CD4-positive, alpha-beta T cell treated with Interleukin-15 for 4 hours (primary cell): ENCODE measurements at regions not wholly inside any gene's neighbourhood (a gene's known extent, or its start where the extent isn't known, plus 50 kb on each side); places are given as distances from the start of the nearest gene placed in this dataset.

Experiments used
- DNase-seq: peaks from one replicate; pipeline ENCODE4 v3.0.0-alpha.2; 2020; ENCODE audit warnings: low spot score

DNA sequence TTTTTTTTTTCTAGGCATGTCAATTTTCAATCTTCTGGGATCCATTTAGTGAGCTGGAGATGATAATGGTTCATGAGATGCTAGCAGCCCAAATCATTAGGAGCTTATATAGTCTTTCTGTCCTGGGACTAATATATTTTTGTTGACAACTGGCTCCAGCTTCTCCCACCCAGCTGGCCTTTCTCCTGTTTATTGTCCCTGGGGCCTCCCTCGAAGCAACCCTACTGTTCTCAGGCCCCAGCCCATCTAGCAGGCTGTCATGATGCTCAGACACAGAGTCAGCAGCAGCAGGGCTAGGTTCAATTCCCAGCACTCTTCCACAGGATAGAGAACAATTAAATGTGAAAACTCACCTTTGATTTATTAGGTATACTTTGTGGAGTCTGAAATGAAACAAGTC is 127.6 kb upstream of the MID1 start:
- DNase-seq: no peak

DNA sequence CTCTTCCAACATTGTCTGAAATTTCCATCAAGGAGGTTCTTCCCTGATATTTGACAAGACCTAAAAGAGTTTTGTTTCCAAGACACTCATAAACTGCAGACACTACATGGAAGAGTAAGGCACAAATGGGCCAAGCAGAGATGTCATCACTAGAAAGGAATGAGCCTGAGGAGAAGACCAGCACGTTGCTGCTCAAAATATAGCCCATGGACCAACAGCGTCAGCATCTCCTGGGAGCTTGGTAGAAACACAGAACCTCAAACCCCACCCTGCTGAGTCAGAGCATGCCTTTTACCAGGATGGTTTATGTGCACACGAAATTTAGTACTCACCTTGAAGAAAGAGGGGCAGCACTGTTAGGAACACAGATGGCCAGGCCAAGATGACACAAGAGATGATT is 128.7 kb upstream of the MID1 start:
- DNase-seq: no peak

DNA sequence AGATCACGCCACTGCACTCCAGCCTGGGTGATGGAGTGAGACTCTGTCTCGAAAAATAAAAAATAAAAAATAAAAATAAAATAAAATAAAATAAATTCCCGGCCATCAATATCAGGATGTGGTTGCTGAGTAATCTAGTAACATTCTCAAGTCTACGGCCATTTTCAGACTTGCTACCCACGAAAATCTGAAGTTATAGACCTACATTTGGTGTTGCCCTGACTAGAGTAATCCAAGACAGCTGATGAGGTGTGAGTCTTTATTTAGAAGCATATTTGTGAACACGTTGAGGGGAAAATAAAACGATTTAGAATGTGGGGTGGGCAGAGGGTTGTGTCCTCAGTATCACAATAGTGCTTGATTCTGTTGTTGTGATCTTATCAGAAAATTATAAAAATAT is 130.2 kb upstream of the MID1 start:
- no peak for DNase-seq

DNA sequence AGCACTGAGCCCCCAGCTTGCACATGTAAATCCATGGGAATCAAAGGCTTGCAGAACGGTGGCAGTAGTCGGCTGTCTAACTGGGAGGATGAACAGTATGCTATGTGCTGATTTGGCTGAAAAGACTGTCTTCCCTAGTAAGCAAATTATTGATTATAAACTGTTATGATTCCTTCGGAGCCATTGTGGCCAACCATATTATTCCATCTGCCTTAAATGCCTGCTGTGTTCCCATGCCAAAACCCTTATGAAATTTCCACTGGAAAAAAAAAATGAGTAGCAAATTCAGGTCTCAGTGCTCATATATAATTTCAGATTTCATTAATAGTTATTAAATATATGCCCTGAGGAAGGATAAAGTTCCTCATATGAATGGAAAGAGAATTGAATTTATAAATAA is 132.7 kb upstream of the MID1 start:
- DNase-seq: no peak

DNA sequence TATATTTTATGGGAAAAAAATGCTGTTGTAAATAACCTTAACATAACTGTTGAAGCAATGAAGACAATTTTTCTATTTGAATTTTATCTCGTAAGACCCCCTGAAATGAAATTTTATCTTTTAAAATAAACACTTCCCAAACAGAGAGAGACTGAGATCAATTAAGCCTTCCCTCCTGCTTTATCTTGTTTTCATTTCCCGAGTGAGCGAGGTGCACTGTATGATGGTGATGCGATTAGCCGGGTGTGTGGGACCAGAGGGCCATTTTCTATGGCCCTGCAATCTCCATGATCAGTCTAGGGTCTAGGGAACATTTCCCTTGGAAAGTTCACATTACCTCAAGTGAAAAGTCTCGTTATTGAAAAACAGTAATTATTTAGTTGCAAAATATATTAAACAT is 134.1 kb upstream of the MID1 start:
- DNase-seq: no peak

DNA sequence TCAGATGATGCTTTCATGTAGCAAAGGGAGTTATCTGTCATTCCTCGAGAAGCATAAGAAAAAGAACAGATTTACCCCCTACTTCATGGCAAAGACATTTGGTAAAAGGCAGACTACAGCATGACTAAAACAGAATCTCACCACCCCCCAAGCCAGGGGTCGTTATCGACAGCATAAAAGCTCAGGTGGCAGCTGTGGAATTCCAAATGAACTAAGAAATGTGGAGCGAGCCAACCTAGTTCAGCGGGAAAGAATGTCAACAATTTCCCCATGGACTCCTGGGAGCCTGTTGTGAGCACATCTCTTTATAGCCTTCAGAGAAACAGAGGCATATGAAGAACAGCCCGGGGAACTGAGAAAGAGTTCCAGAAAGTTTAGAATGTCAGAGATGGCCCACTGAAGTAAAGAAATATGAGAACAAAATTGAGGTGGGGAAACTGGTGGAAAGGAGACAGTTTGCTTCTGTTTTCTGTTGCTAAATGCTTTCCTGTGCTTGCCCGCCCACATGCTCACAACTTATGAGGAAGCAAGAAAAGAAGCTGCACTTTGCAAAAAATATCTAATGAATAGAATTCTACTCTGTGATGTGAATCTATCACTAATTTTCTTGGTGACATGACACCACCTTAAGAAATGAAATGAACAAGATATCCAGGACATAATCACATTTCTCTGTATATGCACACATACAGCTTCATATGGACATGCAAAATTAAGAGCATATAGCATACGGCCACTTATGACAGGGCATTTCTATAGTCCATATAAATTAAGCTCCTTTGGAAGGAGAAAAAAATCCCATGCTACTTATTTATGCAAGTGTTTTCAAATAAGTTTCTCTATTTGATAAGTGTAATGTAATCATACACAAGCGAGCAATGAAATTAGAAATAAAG is 135.3 kb upstream of the MID1 start:
- no peak for DNase-seq

DNA sequence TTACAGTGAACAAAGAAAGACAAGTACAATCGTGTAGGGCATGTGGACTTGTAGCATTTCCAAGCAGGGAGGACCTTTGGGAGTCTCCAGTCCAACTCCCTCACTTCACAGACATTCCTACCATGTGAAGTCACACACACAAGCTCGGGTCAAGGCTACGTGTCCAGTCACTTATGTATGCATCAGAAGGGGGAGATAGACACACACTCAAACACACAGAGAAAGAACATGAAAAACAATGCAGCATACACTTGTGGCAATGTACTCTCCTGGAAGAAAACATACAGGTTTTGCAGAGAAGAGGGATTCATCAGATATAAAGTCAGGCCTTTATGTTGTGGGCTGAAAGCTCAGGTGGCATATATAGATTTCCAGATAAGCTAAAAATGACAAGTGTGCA is 136.1 kb upstream of the MID1 start:
- no peak for DNase-seq

DNA sequence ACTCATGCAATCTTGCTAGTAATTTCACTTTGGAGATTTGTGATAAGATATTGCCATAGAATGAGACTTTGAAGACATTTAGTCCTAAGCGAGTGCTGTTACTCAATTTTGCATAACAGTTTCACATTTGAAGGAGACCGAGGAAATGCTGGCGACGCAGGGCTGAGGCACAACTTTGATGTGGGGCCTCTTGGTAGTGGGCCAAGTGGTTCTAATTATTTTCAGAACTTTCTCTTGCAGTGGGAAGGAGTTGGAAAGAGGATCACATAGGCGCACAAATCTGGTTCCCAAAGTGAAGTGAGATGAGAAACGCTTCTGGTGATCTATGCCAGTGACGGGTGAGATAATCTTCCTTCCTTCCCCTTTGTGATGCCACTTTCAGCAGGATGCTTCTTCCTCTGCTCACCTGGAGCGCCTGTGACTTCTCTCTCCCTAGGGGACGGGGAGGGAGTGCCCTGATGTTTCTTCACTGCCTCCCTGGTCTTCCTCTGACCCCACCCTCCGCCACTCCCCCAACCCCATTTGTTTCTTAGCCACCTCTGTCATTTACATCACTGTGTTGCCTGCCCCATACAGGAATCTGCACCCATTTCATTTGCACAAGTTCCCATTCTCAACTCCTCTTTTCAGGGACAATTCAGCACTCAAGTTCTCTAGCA is 138.9 kb upstream of the MID1 start:
- DNase-seq: no peak

DNA sequence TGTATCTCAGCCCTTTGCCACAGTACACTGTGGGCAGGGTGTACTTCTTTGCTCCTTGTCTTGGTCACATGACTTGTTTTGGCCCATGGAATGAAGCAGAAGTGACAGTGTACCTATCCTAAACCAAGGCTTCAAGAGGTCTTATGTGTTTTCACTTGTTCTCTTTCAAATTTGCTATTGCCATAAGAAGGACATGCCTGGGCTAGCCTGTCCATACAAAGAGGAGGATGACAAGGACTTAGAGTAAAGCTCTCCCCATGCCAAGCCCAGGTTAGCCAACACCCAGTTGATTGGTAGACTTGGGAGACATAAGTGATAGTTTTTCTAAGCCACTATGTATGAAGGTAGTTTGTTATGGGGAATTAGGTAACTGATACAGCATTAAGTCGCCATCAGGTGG is 141.1 kb upstream of the MID1 start:
- DNase-seq: no peak

DNA sequence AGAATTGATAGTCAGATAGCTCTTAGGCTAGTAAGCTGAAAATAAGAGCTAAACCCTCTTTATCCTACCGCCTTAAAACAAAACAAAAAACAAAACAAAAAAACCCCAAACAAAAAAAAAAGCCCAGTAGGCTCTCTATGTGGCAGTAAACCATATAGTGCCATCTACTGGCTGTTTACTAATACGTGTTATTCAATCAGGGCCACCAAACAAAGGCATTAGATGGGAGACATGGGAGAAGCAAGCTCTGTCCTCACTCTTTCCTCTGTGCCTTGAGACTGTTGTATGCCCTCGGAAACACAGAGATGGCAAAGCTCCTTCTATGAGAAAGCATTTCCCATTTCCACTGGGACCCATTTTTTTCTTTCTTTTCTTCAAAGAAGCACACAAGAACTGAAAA is 148.8 kb upstream of the MID1 start:
- no peak for DNase-seq

DNA sequence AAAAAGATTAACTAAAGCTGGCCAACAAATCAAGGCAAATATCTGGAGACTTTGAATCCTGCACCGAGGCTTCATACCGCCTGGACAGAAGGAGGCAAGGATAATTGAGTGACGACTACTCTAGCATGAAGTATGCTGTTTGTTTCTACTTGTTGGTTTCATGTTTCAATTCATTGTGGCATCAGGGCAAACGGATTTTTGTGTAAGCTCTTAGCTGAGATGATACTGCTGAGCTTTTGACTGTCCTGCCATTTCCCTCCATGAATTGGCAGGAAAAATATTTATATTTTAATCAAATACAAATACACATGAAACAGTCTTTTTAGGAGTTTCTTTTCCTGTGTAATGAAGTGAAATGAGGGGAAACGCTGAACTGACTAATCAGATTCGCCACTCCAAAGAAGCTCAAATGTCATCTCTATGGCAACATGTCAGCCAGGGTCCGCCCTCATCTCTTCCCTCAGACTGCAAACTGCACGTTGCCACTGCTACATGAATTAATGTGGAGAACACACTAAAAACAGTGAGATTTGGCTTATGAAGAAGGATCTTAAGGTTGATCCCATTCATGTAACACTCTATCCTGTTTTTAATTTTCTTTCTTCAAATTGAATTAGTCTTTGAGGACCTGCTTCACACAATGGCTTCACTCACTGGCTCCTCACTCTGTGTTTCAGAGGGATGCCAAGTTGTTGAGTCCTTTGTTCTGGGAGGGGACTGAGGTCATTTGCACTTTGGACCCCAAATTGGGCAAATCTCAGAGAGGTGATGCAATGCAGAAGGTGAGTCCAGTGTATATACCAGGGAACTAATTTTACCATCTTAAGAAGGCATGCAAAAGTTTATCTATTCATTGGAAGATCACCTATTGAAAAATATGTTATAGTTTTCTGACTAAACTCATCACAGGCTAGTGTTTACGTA is 149.6 kb upstream of the MID1 start:
- no peak for DNase-seq

DNA sequence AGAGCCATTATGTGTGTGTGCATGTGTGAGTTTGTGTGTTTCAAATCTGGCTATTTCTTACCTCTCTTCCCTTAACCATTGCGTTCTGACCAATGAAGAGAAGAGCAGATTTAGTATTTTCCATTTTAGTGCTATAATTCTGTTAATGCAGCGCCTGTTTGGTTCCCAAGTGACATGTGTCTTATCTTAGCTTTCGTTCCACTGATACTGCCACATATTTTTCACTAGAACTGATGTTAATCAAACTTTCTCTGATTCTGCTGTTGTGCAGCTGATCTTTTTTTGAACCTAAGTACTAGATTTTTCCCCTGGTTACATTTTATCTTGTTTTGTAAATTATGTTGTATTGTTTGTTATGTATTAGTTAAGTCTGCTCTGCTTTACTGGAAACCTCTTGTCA is 152.9 kb upstream of the MID1 start:
- DNase-seq: no peak

DNA sequence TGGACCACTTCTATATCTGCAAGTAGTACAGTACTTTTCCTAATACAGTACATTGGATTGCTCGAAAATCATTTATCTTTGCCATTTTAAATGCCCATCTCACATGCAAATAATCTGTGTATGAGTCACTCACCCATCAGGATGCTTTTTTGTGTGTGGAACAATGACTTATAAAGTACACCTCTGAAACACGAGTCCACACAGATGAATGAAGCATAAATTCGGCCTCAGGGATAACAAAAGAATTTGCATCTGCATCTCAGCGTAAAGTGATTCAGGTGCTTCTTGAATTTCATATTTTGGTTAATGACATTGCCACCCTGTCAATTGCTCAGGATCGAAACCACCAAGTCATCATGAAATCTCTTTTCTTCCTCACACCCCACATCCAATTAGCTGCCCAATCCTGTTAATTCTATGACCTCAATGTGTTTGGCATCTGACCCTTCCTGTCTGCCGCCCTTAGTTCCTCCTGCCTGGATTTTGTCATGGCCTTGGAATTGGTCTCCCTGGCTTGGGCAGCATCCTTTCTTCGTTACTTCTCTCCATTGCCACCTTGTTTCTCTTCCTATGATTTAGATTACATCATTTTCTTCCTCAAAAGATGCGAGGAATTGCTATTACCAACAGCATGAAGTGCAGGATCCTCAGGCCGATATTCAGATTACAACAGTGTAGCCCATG is 161.6 kb upstream of the MID1 start:
- no peak for DNase-seq

DNA sequence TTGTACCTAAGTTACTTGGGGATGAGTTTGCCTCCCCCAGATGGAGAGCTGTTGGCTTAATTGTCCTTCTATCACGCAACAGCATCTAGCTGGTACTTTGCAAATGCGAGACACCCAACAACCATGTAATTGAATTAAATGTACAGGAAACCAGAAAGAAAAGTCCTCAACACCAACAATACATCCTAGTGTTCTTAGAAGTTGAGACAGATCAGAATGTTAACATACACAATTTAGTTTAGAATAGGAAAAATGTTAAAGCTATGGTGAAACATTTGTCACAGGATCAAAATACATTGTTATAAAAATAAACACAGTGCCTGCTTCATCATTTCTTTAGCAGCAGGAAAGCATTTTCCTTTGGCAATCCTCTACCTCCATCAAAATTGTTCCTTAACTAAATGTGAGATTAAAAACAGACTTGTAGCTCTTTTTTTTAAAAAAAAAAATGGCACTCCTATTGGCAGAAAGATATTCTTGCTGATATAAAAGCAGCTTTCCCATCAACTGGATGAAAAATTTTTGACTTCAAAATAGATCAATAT is 163.1 kb upstream of the MID1 start:
- no peak for DNase-seq

DNA sequence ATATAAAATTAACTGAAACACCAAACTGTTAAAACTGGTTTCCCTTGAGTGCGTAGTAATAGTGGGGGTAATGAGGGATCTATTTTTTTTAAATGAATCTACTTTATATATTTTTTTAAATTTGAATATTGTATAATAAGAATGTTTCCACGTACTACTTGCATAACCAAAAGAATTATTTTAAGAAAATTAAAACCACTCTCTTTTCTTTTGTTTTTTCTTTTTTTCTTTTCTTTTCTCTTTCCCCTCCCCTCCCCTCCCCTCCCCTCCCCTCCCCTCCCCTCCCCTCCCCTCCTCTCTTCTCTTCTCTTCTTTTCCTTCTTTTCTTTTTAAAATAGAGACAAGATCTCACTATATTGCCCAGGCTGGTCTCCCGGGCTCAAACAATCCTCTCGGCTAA is 166.9 kb upstream of the MID1 start:
- no peak for DNase-seq

DNA sequence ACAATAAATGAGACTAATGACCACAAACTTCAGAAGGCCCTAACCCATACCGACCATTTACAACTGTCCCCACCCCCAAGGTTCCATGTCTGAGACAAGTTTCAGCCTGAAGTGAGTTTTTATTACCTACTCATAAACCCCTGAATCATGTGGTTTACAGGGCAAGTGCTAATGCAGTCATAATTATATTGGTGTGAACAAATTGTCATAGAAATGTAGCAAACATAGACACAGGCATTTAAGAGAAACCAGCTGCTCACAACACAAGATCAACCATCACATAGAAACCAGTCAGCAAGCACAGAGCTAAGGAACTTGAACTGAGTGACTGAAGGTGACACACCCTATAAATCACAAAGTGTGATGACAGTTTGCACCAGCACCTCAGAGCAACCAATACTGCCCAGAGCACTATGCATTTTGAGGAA is 173.8 kb upstream of the MID1 start:
- no peak for DNase-seq

DNA sequence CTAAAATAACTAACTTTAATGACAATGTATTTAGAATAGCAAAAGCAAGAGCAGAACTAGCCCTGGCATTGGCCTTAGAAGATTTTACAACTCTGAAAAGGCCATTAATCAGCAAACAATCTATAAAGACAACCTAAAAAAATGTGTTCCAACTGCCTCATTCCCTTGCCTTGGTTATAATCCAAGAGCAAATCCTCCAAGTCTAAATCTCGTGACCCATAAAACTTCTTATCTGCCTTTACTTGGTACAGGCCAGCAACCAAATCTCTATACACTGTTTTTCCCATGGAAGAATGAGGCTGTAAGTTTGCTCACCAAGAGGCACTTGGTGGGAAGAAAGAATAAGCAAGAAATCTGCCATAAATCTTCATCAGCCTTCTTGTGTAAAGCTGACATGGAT is 175.3 kb upstream of the MID1 start:
- no peak for DNase-seq

DNA sequence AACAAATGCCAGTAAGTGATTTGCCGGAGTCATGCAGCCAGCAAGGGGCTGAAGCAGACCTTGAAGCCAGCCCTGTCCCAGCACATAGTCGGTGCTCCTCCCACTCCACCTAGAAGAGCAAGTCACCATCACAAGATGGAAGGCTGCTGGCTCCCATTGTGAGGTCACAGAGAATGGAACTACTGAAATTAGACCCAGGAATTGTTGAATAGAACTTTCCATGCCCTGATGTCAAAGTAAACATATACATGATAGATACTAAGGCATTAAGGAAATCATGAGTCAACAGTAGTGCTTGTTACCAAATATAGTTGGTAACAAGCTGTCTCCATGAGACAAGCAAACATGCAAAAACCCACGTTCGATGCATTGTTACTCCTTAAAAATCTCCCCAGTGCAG is 177.1 kb upstream of the MID1 start:
- DNase-seq: no peak

DNA sequence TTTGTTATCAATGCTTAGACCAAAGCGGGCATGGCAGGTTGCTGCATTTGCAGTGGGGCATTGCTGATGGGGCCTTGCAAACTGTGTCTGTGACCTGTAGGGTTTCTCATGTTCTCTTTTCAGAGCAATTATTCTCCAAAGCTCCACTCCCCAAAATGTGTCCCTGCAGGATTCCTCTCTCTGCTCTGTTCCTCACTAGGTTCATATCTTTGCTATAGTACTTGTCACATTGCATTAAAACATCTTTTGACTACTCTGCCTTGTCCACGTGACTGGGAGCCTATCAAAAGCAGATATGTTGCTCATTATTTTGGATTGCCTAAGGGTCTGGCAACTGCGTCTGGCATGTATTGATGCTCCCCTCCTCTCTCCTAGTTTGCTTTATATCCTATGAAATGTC is 177.7 kb upstream of the MID1 start:
- no peak for DNase-seq

DNA sequence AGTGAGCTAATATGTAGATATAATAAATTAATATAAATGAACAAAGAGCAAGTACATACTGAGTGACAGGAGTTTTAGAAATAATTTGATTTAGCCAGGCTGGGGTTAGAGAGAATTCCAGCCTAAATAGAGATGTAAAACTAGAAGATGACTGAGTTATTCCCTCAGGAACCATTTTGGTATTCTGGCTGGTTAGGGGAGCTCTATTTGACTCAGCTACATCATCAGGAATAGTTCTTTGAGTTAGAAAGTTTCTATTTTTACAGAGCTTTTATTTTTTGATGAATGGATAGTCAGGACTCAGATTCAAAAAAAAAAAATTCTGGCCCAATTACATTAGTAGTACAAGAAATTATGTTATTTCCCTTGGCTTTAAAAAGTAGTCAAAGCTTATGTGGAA is 180.4 kb upstream of the MID1 start:
- DNase-seq: no peak

DNA sequence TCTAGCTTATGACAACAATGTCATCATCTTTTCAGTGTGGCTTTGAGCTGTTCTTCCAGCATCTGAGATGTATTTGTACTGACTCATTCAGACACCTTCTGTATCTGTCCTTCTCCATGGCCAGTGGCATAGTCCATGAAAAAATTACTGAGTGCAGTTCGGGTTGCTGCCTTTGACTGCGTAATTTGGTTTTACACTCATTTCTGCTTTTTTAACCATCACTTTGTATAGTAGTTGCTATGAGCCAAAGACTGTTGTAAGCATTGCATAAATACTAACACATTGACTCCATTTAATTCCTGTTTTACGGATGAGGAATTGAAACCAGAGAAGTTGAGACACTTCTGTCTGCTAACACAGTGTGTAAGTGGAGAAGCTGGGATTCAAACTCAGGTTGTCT is 190.7 kb upstream of the MID1 start:
- no peak for DNase-seq

DNA sequence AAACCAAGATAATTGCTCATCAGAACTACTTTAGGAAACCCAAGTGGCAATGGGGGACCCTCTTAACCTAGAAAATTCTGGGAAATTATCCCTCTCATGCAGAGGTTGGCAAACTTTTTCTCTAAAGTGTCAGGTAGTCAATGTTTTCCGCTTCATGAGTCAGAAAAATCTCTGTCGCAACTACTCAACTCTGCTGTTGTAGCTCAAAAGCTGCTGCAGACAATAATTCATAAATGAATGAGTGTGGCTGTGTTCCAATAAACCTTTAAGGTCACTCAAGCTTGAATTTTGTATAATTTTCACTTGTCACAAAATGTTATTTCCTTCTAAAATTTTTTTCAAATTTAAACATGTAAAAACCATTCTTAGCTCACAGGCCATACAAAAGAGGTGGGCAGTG is 193.4 kb upstream of the MID1 start:
- no peak for DNase-seq
